Hepatocyte (in vitro differentiated cells): ENCODE measurements at regions not wholly inside any gene's neighbourhood (a gene's known extent, or its start where the extent isn't known, plus 50 kb on each side); places are given as distances from the start of the nearest gene placed in this dataset.

Experiments used
- DNase-seq: peaks from one replicate; pipeline ENCODE4 v3.0.0-alpha.2; 2016; ENCODE audit warnings: low spot score
- H2AFZ ChIP-seq: fragments of 200-600 bp; sonication (generic); 2 replicates; pipeline ENCODE4 v1.6.0; 2016; ENCODE audit warnings: antibody characterized with exemption, mild to moderate bottlenecking
- H3K27ac ChIP-seq: fragments of 200-600 bp; sonication (generic); 2 replicates; pipeline ENCODE4 v1.5.1; 2016; ENCODE audit warnings: mild to moderate bottlenecking
- H3K27me3 ChIP-seq: fragments of 200-600 bp; sonication (generic); 2 replicates; pipeline ENCODE4 v1.6.1; 2016
- H3K36me3 ChIP-seq: fragments of 200-600 bp; sonication (generic); replicated peaks from 2 replicates; pipeline ENCODE4 v1.5.1; 2016; ENCODE audit warnings: low read depth; ENCODE audit not compliant: insufficient read depth
- H3K4me1 ChIP-seq: fragments of 200-600 bp; sonication (generic); 2 replicates; pipeline ENCODE4 v1.5.1; 2016; ENCODE audit warnings: mild to moderate bottlenecking, moderate library complexity; ENCODE audit not compliant: insufficient read depth
- H3K4me2 ChIP-seq: fragments of 200-600 bp; sonication (generic); 2 replicates; pipeline ENCODE4 v1.6.0; 2016
- H3K4me3 ChIP-seq: fragments of 200-600 bp; sonication (generic); 2 replicates; pipeline ENCODE4 v1.5.1; 2016; ENCODE audit warnings: mild to moderate bottlenecking
- H3K79me2 ChIP-seq: fragments of 200-600 bp; sonication (generic); 2 replicates; pipeline ENCODE4 v1.6.0; 2017; ENCODE audit warnings: mild to moderate bottlenecking
- H3K9me2 ChIP-seq: fragments of 200-600 bp; sonication (generic); replicated peaks from 2 replicates; pipeline ENCODE4 v1.6.0; 2017; ENCODE audit warnings: mild to moderate bottlenecking; ENCODE audit not compliant: insufficient read depth
- H3K9me3 ChIP-seq: fragments of 200-600 bp; sonication (generic); 2 replicates; pipeline ENCODE4 v1.5.1; 2016; ENCODE audit warnings: low read depth, mild to moderate bottlenecking
- H4K20me1 ChIP-seq: fragments of 200-600 bp; sonication (generic); 2 replicates; pipeline ENCODE4 v1.6.0; 2016; ENCODE audit warnings: mild to moderate bottlenecking; ENCODE audit not compliant: insufficient read depth, poor library complexity, severe bottlenecking
- CTCF ChIP-seq: fragments of 200-600 bp; sonication (generic); IDR thresholded peaks from 2 replicates; pipeline ENCODE4 v1.5.1; 2016; ENCODE audit warnings: antibody characterized with exemption, mild to moderate bottlenecking; ENCODE audit not compliant: poor library complexity
- EZH2 ChIP-seq: fragments of 200-600 bp; sonication (generic); IDR thresholded peaks from 2 replicates; pipeline ENCODE4 v1.6.1; 2016; ENCODE audit warnings: antibody characterized with exemption, mild to moderate bottlenecking, borderline replicate concordance
- EZH2phosphoT487 ChIP-seq: fragments of 200-600 bp; sonication (generic); IDR thresholded peaks from one replicate; pipeline ENCODE4 v1.6.1; 2018; ENCODE audit warnings: antibody characterized with exemption, mild to moderate bottlenecking, low read depth, moderate library complexity; ENCODE audit not compliant: unreplicated experiment, severe bottlenecking
- WGBS: methylation state at CpG from one replicate; pipeline ENCODE4 v1.1.6; 2016; ENCODE audit warnings: low lambda C conversion rate; ENCODE audit errors: missing lambda C conversion rate; 5-methylcytosine and 5-hydroxymethylcytosine counted together

GRCh38 chr11:35066783-35067423, 72.1 kb upstream of the CD44 start:
- DNase-seq, result no peak
- Histone ChIP-seq H3K79me2 (no peaks in the 10 kb centered on the region), H3K36me3 (no peaks in the 10 kb centered on the region), H3K4me3 (no peak overlapping the region), H2AFZ (no peak overlapping the region), H3K4me2 (no peak overlapping the region), H3K9me2 (no peaks in the 10 kb centered on the region), H3K4me1 (no peaks in the 10 kb centered on the region), H3K9me3 (no peaks in the 10 kb centered on the region), H3K27ac (no peak overlapping the region), H3K27me3 (no peaks in the 10 kb centered on the region), H4K20me1 (no peaks in the 10 kb centered on the region)
- WGBS, result 80% methylated on average over 3 of the region's 3 CpGs
- no peak for TF ChIP-seq CTCF
- TF ChIP-seq EZH2phosphoT487, result no peak
- TF ChIP-seq EZH2, result no peak

- Histone ChIP-seq H3K9me3 (no peaks in the 10 kb centered on the region), H3K79me2 (no peaks in the 10 kb centered on the region), H4K20me1 (no peaks in the 10 kb centered on the region), H3K4me1 (no peaks in the 10 kb centered on the region), H3K27me3 (no peaks in the 10 kb centered on the region), H3K4me2 (no peak overlapping the region), H3K36me3 (no peaks in the 10 kb centered on the region), H3K9me2 (no peaks in the 10 kb centered on the region), H2AFZ (no peak overlapping the region), H3K4me3 (no peak overlapping the region), H3K27ac (no peak overlapping the region)
- no peak for DNase-seq
- TF ChIP-seq CTCF (no peak), EZH2 (no peak), EZH2phosphoT487 (no peak)
- 87% methylated on average over 1 of the region's 1 CpG for WGBS
Measured at GRCh38 chr11:35071722-35072121, 67.2 kb upstream of the CD44 start.

- TF ChIP-seq EZH2phosphoT487 (no peak), EZH2 (no peak), CTCF (no peak)
- Histone ChIP-seq H3K9me3 (no peaks in the 10 kb centered on the region), H3K9me2 (no peaks in the 10 kb centered on the region), H3K36me3 (no peaks in the 10 kb centered on the region), H3K4me1 (no peaks in the 10 kb centered on the region), H3K27ac (no peak overlapping the region), H3K79me2 (no peaks in the 10 kb centered on the region), H4K20me1 (no peaks in the 10 kb centered on the region), H3K27me3 (no peaks in the 10 kb centered on the region), H3K4me3 (no peak overlapping the region), H3K4me2 (no peak overlapping the region), H2AFZ (no peak overlapping the region)
- DNase-seq, result no peak
- WGBS, result 57% methylated on average over 2 of the region's 2 CpGs
Measured at GRCh38 chr11:35073691-35074419, 65.1 kb upstream of the CD44 start.
